Skeletal muscle tissue (tissue), 3 donors: ENCODE measurements at regions not wholly inside any gene's neighbourhood (a gene's known extent, or its start where the extent isn't known, plus 50 kb on each side); places are given as distances from the start of the nearest gene placed in this dataset.

Experiments
- H3K27ac ChIP-seq: one replicate; pipeline ENCODE4 v1.7.0; 2013; ENCODE audit warnings: mild to moderate bottlenecking, low read depth, low read length, inconsistent platforms
- H3K27me3 ChIP-seq, 3 donors: one replicate each; pipeline ENCODE4 v1.7.0; 2013; ENCODE audit warnings: low read length in 3 of 3; ENCODE audit not compliant: control insufficient read depth in 3 of 3, insufficient read depth in 3 of 3
- H3K36me3 ChIP-seq, 3 donors: one replicate each; pipeline ENCODE4 v1.7.0; 2013; ENCODE audit warnings: low read length in 3 of 3; ENCODE audit not compliant: control insufficient read depth in 3 of 3, insufficient read depth in 3 of 3
- H3K4me1 ChIP-seq, 3 donors: one replicate each; pipeline ENCODE4 v1.7.0; 2013; ENCODE audit warnings: low read length in 3 of 3, mild to moderate bottlenecking in 3 of 3; ENCODE audit not compliant: control insufficient read depth in 3 of 3, insufficient read depth in 3 of 3
- H3K4me3 ChIP-seq, 3 donors: one replicate each; pipeline ENCODE4 v1.7.0; 2013; ENCODE audit warnings: low read length in 3 of 3
- H3K9ac ChIP-seq, 3 donors: one replicate each; pipeline ENCODE4 v1.7.0; 2013; ENCODE audit warnings: low read length in 3 of 3, mild to moderate bottlenecking in 3 of 3, moderate library complexity in 2 of 3, low read depth in 1 of 3
- H3K9me3 ChIP-seq, 3 donors: one replicate each; pipeline ENCODE4 v1.7.0; 2013; ENCODE audit warnings: low read length in 3 of 3; ENCODE audit not compliant: control insufficient read depth in 3 of 3
- donor health status: Osteomylitis.

- Histone ChIP-seq H3K27me3 (no peaks in the 10 kb centered on the region), H3K4me3 (no peak overlapping the region), H3K4me1 (no peaks in the 10 kb centered on the region), H3K9ac (no peak overlapping the region), H3K9me3 (no peaks in the 10 kb centered on the region), H3K36me3 (no peaks in the 10 kb centered on the region), H3K27ac (no peak overlapping the region)
These were observed 1378.1 kb downstream of the DSC3 start for GRCh38 chr18:29664278-29665036.

- no peak overlapping the region for H3K4me3 ChIP-seq
- no peaks in the 10 kb centered on the region for H3K4me1 ChIP-seq
- H3K9me3 ChIP-seq, result no peaks in the 10 kb centered on the region
- no peak overlapping the region for H3K9ac ChIP-seq
- no peak overlapping the region for H3K27ac ChIP-seq
- no peaks in the 10 kb centered on the region for H3K27me3 ChIP-seq
- H3K36me3 ChIP-seq, result no peaks in the 10 kb centered on the region
These were observed 1380.6 kb downstream of the DSC3 start for GRCh38 chr18:29661924-29662323.

GRCh38 chr18:29660777-29661176 is 1381.8 kb downstream of the DSC3 start:
- Histone ChIP-seq H3K4me1 (no peaks in the 10 kb centered on the region), H3K4me3 (peak overlapping the region in 2 of 3 donors; percentile 3 to 32), H3K27ac (peak overlapping the region; percentile 54), H3K9ac (no peak overlapping the region), H3K27me3 (no peaks in the 10 kb centered on the region), H3K36me3 (no peaks in the 10 kb centered on the region), H3K9me3 (no peaks in the 10 kb centered on the region)

GRCh38 chr18:29653671-29654215 is 1388.8 kb downstream of the DSC3 start:
- no peak overlapping the region for H3K9ac ChIP-seq
- H3K36me3 ChIP-seq, result no peaks in the 10 kb centered on the region
- H3K27ac ChIP-seq, result no peak overlapping the region
- H3K27me3 ChIP-seq, result no peaks in the 10 kb centered on the region
- no peaks in the 10 kb centered on the region for H3K9me3 ChIP-seq
- H3K4me1 ChIP-seq, result no peaks in the 10 kb centered on the region
- H3K4me3 ChIP-seq, result no peak overlapping the region

- H3K9me3 ChIP-seq, result no peaks in the 10 kb centered on the region
These were observed 1389.7 kb downstream of the DSC3 start for GRCh38 chr18:29652797-29653196.

GRCh38 chr18:29651122-29651680 is 1391.3 kb downstream of the DSC3 start:
- Histone ChIP-seq H3K9me3 (no peaks in the 10 kb centered on the region), H3K4me3 (no peak overlapping the region), H3K27me3 (no peaks in the 10 kb centered on the region), H3K4me1 (no peaks in the 10 kb centered on the region), H3K9ac (no peak overlapping the region), H3K27ac (no peak overlapping the region), H3K36me3 (no peaks in the 10 kb centered on the region)

More at GRCh38 chr18:29652797-29653196, 1389.7 kb downstream of the DSC3 start:
- H3K4me1 ChIP-seq, result no peaks in the 10 kb centered on the region
- no peak overlapping the region for H3K27ac ChIP-seq
- no peak overlapping the region for H3K9ac ChIP-seq
- no peak overlapping the region for H3K4me3 ChIP-seq
- no peaks in the 10 kb centered on the region for H3K27me3 ChIP-seq
- no peaks in the 10 kb centered on the region for H3K36me3 ChIP-seq

GRCh38 chr18:29648891-29649290 is 1393.7 kb downstream of the DSC3 start:
- H3K9ac ChIP-seq, result no peak overlapping the region
- H3K36me3 ChIP-seq, result no peaks in the 10 kb centered on the region
- no peaks in the 10 kb centered on the region for H3K9me3 ChIP-seq
- no peak overlapping the region for H3K27ac ChIP-seq
- H3K4me3 ChIP-seq, result no peak overlapping the region
- no peaks in the 10 kb centered on the region for H3K27me3 ChIP-seq
- no peaks in the 10 kb centered on the region for H3K4me1 ChIP-seq

- Histone ChIP-seq H3K4me3 (no peak overlapping the region), H3K27me3 (no peaks in the 10 kb centered on the region), H3K36me3 (no peaks in the 10 kb centered on the region), H3K9me3 (no peaks in the 10 kb centered on the region), H3K4me1 (no peaks in the 10 kb centered on the region), H3K27ac (no peak overlapping the region), H3K9ac (no peak overlapping the region)
These were observed 1394.8 kb downstream of the DSC3 start for GRCh38 chr18:29647700-29648099.

- H3K9ac ChIP-seq, result no peak overlapping the region
- no peaks in the 10 kb centered on the region for H3K9me3 ChIP-seq
- no peak overlapping the region for H3K27ac ChIP-seq
These were observed 1398.3 kb downstream of the DSC3 start for GRCh38 chr18:29644276-29644675.

GRCh38 chr18:29629493-29630036 is 1413.0 kb downstream of the DSC3 start:
- Histone ChIP-seq H3K4me1 (no peaks in the 10 kb centered on the region), H3K36me3 (no peaks in the 10 kb centered on the region), H3K9me3 (no peaks in the 10 kb centered on the region), H3K4me3 (no peak overlapping the region), H3K27ac (no peak overlapping the region), H3K27me3 (no peaks in the 10 kb centered on the region), H3K9ac (no peak overlapping the region)

More at GRCh38 chr18:29644276-29644675, 1398.3 kb downstream of the DSC3 start:
- H3K36me3 ChIP-seq, result no peaks in the 10 kb centered on the region
- H3K4me1 ChIP-seq, result no peaks in the 10 kb centered on the region
- no peaks in the 10 kb centered on the region for H3K27me3 ChIP-seq
- H3K4me3 ChIP-seq, result no peak overlapping the region
